ENCODE measurements at regions not wholly inside any gene's neighbourhood (a gene's known extent, or its start where the extent isn't known, plus 50 kb on each side); places are given as distances from the start of the nearest gene placed in this dataset.
A peak's percentile ranks its signal among the peaks of the same experiment; 100 is the strongest.

DNA sequence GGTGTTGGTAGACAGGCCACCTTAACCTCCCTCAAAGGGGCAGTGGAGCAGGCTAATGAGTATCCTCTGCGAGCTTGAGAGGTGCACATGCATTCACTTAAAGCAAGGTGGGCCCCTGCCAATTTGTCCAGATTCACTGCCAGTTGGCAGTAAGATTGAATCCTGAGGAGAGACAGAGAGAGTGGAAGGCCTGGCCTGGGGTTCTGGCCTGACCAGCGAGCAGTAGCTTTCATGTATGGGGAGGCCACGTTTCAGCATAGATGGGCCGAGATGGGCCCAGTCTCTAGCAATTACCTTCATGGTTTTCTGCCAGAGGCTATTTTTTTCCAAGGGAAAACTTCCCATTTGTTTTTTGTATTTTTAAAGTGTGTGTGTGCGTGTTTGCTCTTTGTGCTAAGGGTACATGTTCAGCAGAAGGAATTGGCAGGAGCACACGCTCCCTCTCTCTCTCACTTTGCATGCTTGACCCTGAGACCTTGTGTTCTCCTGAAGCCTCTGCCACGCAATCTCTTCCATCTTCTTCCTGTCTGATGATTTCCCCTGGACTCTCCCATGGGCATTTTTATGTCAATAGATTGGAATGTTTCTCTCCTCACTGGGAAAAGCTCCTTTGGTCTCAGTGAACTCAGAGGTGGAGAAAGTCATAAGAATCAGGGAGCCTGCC lies 215.8 kb upstream of the SFRP2 start:
- peaks cover 0 to 1% (median 0%) of the 10 kb centered on the region in 4 donors for H3K9me3 ChIP-seq (ENCODE audit: control insufficient read depth in 4 of 4, insufficient read depth in 3 of 4, low read length in 3 of 4)
- TF ChIP-seq, protein P1, sequence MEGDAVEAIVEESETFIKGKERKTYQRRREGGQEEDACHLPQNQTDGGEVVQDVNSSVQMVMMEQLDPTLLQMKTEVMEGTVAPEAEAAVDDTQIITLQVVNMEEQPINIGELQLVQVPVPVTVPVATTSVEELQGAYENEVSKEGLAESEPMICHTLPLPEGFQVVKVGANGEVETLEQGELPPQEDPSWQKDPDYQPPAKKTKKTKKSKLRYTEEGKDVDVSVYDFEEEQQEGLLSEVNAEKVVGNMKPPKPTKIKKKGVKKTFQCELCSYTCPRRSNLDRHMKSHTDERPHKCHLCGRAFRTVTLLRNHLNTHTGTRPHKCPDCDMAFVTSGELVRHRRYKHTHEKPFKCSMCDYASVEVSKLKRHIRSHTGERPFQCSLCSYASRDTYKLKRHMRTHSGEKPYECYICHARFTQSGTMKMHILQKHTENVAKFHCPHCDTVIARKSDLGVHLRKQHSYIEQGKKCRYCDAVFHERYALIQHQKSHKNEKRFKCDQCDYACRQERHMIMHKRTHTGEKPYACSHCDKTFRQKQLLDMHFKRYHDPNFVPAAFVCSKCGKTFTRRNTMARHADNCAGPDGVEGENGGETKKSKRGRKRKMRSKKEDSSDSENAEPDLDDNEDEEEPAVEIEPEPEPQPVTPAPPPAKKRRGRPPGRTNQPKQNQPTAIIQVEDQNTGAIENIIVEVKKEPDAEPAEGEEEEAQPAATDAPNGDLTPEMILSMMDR (IDR thresholded peaks at IDR 0.05; ENCODE audit: control extremely low read depth, extremely low read depth), result no peak
- H3K9ac ChIP-seq (ENCODE audit: insufficient read depth in 1 of 2, low read length in 2 of 2), result no peak overlapping the region
- WGBS, 2 donors, result 50 to 75% methylated on average over 7 of the region's 7 CpGs
- ATAC-seq (ENCODE audit: insufficient read depth, low FRiP score) (peak; percentile 55), DNase-seq (peak in 2 of 3 donors; percentile 17 to 28)
- no peak overlapping the region for H3K4me3 ChIP-seq
- no peaks in the 10 kb centered on the region for H3K27me3 ChIP-seq (ENCODE audit: control insufficient read depth in 3 of 3, insufficient read depth in 3 of 3, low read length in 2 of 3)
- H3K36me3 ChIP-seq (ENCODE audit: control insufficient read depth in 4 of 4, insufficient read depth in 4 of 4, low read length in 4 of 4), result no peaks in the 10 kb centered on the region
- H3K4me1 ChIP-seq (ENCODE audit: control insufficient read depth in 5 of 5, insufficient read depth in 5 of 5, low read length in 5 of 5), result peaks cover 0 to 6% (median 0%) of the 10 kb centered on the region in 5 donors
- H3K27ac ChIP-seq (ENCODE audit: low read depth in 1 of 2, low read length in 1 of 2), result peak overlapping the region in 1 of 2 donors; percentile 60

DNA sequence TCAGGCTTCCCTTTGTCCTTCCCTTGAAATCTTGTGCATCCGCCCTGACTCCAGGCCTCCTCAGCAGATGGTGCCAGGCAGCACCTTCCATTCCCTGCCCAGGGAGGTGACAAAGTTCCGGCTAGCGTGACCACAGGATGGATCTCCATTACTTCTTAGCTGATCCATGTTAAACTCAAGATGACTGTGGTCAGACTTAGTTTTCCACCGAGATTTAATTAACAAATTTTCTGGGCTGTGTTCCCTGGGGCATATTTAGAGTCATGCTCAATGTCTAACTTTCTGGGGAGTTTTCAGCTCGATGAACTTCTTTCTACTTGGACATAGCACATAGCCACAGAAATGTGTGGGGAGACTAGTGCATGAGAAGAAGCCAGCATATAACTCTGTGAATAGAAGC lies 215.1 kb upstream of the SFRP2 start:
- H3K4me3 ChIP-seq, result no peak overlapping the region
- no peak for ATAC-seq (ENCODE audit: insufficient read depth, low FRiP score)
- H3K9me3 ChIP-seq (ENCODE audit: control insufficient read depth in 4 of 4, insufficient read depth in 3 of 4, low read length in 3 of 4), result peaks cover 0 to 1% (median 0%) of the 10 kb centered on the region in 4 donors
- H3K4me1 ChIP-seq (ENCODE audit: control insufficient read depth in 5 of 5, insufficient read depth in 5 of 5, low read length in 5 of 5), result peaks cover 0 to 6% (median 0%) of the 10 kb centered on the region in 5 donors
- H3K27ac ChIP-seq (ENCODE audit: low read depth in 1 of 2, low read length in 1 of 2), result peak overlapping the region in 1 of 2 donors; percentile 3
- TF ChIP-seq, protein P1 (IDR thresholded peaks at IDR 0.05; ENCODE audit: control extremely low read depth, extremely low read depth), result no peak
- 90 to 91% methylated on average over 5 of the region's 5 CpGs for WGBS, 2 donors
- no peaks in the 10 kb centered on the region for H3K36me3 ChIP-seq (ENCODE audit: control insufficient read depth in 4 of 4, insufficient read depth in 4 of 4, low read length in 4 of 4)
- DNase-seq, result no peak
- H3K9ac ChIP-seq (ENCODE audit: insufficient read depth in 1 of 2, low read length in 2 of 2), result no peak overlapping the region
- no peaks in the 10 kb centered on the region for H3K27me3 ChIP-seq (ENCODE audit: control insufficient read depth in 3 of 3, insufficient read depth in 3 of 3, low read length in 2 of 3)

DNA sequence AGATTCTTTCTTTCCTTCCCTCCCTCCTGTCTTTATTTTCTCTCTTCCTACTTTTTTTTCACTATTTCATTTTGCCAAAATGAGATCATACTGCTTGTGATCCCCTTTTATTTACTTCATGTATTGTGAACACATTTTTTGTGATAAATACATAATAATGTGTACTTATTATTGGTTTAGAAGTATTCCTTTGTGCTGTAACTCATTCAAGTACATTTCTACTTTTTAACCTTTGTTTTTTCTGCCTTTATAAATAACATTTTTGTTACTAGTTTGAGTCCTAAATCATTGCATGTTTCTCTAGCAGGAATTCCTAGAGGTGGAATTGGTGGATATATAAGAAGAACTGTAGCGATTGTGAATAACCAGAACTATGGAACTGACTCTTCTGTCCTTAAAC lies 214.5 kb upstream of the SFRP2 start:
- H3K9me3 ChIP-seq (ENCODE audit: control insufficient read depth in 4 of 4, insufficient read depth in 3 of 4, low read length in 3 of 4), result peaks cover 0 to 1% (median 0%) of the 10 kb centered on the region in 4 donors
- no peak for ATAC-seq (ENCODE audit: insufficient read depth, low FRiP score)
- H3K9ac ChIP-seq (ENCODE audit: insufficient read depth in 1 of 2, low read length in 2 of 2), result no peak overlapping the region
- H3K27me3 ChIP-seq (ENCODE audit: control insufficient read depth in 3 of 3, insufficient read depth in 3 of 3, low read length in 2 of 3), result no peaks in the 10 kb centered on the region
- TF ChIP-seq, protein P1 (IDR thresholded peaks at IDR 0.05; ENCODE audit: control extremely low read depth, extremely low read depth), result no peak
- H3K27ac ChIP-seq (ENCODE audit: low read depth in 1 of 2, low read length in 1 of 2), result no peak overlapping the region
- no peak for DNase-seq
- H3K4me1 ChIP-seq (ENCODE audit: control insufficient read depth in 5 of 5, insufficient read depth in 5 of 5, low read length in 5 of 5), result peaks cover 0 to 6% (median 0%) of the 10 kb centered on the region in 5 donors
- WGBS, 2 donors, result 95 to 96% methylated on average over 1 of the region's 1 CpG
- H3K4me3 ChIP-seq, result no peak overlapping the region
- H3K36me3 ChIP-seq (ENCODE audit: control insufficient read depth in 4 of 4, insufficient read depth in 4 of 4, low read length in 4 of 4), result no peaks in the 10 kb centered on the region

DNA sequence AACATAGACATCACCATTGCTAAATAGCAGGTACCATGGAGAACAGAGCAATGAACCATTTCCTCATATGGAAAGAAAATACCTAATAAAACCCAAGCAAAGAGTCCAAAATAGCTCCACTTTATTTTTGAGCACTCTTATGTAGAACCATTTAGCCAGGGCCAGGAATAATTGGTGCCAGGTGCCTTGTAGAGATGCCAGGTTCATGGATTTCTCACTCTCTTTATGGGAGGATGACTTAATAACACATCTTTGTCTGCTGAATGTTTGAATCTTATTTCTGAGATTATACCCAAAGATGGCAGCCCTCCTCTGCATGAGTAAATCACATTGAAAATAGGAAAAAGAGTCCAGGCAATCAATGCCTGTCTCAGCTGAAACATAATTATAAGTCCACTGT lies 212.3 kb upstream of the SFRP2 start:
- H3K9ac ChIP-seq (ENCODE audit: insufficient read depth in 1 of 2, low read length in 2 of 2), result no peak overlapping the region
- H3K27me3 ChIP-seq (ENCODE audit: control insufficient read depth in 3 of 3, insufficient read depth in 3 of 3, low read length in 2 of 3), result no peaks in the 10 kb centered on the region
- peaks cover 0 to 6% (median 0%) of the 10 kb centered on the region in 5 donors for H3K4me1 ChIP-seq (ENCODE audit: control insufficient read depth in 5 of 5, insufficient read depth in 5 of 5, low read length in 5 of 5)
- no peak overlapping the region for H3K4me3 ChIP-seq
- ATAC-seq (ENCODE audit: insufficient read depth, low FRiP score), result no peak
- DNase-seq, result no peak
- TF ChIP-seq, protein P1 (IDR thresholded peaks at IDR 0.05; ENCODE audit: control extremely low read depth, extremely low read depth), result no peak
- no peaks in the 10 kb centered on the region for H3K36me3 ChIP-seq (ENCODE audit: control insufficient read depth in 4 of 4, insufficient read depth in 4 of 4, low read length in 4 of 4)
- H3K27ac ChIP-seq (ENCODE audit: low read depth in 1 of 2, low read length in 1 of 2), result no peak overlapping the region
- H3K9me3 ChIP-seq (ENCODE audit: control insufficient read depth in 4 of 4, insufficient read depth in 3 of 4, low read length in 3 of 4), result peaks cover 0 to 4% (median 0%) of the 10 kb centered on the region in 4 donors
